Limb (tissue), 2 donors: ENCODE measurements at regions not wholly inside any gene's neighbourhood (a gene's known extent, or its start where the extent isn't known, plus 50 kb on each side); places are given as distances from the start of the nearest gene placed in this dataset.

Experiments
- DNase-seq, 2 donors: peaks; one replicate each; pipeline ENCODE4 v3.0.0-alpha.2; 2016; ENCODE audit errors: extremely low spot score in 2 of 2

DNA sequence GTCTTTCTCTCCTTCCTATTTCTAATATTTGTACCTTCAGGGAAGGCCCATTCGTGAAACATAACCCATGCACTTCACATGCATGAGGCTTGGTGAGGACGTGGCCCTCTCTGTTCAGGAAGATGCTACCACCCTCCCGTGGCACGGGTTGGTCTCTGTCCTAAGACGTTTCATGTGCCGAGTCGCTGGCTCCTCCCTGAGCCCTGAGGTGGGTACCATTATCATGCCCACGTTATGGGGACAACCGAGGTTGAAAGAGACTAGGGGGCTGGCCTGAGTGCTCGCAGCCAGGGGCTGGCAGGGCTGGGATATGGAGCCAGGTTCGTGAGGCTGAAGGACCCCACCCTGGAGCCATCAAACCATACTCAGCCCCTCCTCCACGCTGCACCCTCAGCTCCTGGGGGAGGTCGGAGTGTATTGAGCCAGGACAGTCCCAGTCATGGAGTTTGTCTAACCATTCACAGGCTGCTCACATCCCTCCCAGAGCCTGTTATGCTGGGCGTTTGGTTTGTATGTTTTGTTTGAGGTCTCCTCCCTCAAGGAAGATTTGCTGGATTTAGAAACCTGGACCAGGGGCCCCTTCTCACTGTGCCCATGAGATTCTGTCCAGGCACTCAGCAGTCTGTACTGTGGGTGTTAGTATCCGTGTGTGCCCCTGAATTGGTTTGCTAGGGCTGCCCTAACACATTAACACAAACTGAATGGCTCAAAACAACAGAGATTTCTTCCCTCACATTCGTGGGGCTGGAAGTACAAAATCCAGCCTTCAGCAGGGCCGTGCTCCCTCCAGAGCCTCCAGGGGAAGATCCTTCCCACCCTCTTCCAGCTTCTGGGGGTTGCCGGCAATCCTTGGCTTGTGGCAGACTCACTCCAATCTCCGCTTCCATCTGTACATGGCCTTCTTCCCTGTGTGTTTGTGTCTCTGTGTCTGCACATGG is 88.3 kb downstream of the ANKRD60 start:
- no peak for DNase-seq

DNA sequence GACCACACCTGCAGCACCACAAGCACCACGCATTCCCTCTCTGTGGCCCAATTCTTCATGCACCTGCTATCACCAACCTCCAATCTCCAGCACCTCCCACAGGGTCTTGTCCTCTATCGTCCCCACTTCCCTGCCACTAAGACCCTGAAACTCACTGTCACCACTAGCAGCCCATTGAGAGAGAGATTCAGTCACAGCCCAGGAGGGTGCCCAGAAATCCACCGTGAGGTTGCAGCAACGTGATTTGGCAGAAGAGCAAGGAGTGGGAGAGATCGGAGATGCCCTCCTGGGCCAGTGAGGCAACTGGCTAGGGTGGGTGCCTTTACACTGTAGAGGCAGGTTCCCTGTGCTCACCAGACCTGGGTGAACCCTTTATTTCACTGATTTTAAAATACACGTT is 90.1 kb downstream of the ANKRD60 start:
- DNase-seq = no peak

DNA sequence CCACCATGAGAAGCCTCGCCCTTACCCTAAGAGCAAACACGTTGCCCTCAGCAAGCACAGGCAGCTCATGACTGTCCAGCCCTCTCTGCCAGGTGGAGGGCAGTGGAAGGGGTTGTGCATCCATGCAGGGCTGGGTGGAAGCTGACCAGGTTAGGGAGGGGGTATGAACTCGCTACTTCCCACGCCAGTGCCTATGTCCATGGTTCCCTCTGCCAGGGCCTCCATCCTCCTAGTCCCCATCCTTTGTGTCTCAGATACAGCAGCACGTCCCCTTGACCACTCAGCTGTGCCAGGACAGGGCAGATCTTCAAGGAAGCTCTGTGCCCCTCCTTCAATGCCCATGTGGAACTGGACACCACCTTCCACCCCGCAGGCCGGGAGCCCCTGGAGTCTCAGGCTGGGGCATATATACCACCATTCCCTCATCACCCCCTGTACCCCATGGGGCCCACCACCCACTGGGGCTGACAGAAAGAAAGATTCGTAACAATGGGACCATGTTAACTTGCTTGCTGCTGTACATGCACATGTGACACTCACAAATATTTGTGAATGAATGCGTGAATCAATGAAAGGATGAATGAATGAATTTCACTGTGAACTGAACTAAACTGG is 90.7 kb downstream of the ANKRD60 start:
- DNase-seq = no peak

DNA sequence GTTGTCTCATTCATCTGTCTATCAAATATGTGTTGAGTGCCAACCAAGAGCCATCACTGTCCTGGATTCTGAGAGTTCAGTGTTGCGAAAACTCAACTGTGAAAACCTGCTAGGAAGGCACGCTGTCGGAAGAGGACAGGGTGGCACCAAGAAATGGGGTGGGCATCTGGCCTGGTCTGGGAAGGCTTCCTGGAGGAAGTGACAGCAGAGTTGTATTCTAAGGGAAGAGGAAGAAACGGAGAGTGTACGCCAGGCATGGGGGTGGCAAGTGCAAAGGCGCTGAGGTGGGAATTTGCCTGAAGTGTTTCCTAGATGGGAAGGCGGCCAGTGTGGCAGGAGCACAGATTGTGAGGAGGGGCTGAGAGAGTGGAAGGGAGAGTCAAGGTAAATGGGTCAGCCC is 91.2 kb downstream of the ANKRD60 start:
- no peak for DNase-seq

DNA sequence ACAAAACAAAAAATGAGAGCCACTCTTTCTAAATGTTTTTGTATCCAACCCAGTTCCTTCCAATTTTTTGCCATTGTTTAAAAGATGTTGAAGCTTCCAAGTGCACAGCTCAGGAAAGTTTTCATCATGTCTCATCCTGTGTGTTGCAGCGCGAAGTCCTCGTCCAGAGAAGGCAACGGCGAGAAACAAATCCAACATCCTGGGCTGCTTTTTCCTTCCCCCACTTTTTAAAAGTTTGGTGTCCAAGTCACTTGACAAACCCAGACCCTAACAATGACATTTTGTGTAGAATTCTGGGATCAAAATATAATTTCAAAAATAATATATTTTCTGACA is 92.3 kb downstream of the ANKRD60 start:
- no peak for DNase-seq

DNA sequence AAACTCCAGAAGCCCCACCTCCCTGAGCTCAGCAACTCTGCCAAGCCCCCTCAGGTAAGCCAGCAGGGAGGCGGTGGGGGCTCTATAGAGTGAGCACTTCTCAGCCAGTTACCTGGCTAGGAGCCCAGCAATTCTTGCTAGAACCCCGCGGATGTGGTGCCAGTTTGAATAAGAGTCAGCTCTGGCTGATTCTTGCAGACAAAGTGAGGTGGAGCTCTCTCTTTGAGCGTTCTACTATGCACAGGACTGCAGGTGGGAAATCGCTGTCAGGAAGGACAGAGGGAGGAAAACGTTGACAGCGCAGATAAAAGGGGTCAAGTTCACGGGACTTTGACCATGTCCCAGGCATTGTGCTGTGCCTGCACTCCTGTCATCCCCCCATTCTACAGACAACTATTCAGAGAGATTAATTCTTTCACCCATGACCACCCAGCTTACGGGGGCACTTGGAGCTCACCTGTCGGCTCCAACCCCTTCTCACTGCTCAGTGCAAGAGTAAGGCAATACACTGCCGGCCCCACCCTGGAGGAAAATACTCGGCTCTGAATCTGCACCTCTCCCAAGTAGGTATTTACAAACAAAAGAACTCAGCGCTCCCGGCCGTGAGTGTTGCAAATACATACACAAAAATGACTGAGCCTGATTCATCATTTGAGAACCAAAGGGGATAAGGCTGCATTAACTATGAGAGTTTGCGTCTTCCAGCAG is 92.9 kb downstream of the ANKRD60 start:
- DNase-seq = no peak

DNA sequence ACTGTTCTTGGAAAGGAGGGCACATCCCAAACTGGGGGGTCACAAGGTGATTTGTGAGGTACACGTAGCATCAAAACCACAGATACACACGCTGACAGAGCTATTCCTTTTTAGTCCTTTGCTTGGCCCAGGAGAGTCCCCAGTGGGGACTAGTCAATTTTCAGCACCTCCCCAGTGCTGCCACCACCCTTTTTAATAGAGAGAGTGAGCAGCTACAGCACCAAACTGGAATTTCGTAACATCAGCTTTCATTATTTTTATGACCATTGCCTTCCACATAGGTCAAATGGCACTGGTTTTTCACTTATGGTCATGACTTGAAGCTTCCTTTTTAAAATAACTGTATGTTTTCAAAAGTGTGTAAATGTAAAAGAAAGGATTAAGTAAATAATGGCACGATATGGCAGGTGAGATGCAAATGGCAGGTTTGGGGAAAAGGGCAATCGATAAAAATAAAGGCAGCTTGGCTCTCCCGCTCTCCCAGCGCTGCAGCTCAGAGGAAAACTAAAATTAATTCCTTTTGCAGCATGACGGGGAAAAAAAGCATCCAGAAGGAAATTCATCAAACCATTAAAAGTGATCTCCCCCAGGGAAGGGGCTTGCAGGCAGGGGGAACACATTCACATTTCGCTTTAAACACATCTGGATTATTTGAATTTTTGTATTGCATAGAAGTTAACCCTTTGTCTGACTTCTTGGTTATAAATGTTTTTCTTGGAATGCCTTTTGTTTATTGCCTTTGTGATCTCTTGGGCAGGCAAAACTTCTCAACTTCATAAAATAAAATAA is 95.2 kb downstream of the ANKRD60 start:
- DNase-seq = peak in 1 of 2 donors; percentile 82

DNA sequence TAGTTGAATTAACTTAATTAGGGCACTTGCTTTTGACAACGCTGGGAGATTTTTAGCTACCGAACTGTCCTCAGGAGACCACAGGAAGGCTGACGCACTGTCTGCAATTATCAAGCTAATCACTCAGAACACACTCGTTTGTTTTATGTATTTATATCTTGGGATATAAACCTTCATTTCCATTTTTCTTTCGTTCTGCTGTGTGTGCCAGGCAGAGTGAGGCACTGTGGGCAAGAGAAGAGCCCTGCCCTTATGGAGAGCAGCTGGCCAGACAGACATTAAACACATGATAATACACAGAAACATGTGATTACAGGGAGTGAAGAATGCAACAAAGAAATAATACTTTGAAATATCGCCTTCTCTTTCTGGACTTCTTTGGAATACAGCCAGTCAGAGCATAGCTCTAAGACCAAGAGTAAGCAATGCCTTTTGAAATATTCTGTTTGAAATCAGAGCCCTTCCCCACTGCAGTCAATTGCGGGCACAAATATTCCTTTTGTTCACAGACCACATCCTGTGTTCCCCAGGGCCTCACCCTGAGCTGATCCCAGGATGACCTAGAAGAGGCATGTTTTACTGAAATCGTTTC is 96.8 kb downstream of the ANKRD60 start:
- DNase-seq = no peak

DNA sequence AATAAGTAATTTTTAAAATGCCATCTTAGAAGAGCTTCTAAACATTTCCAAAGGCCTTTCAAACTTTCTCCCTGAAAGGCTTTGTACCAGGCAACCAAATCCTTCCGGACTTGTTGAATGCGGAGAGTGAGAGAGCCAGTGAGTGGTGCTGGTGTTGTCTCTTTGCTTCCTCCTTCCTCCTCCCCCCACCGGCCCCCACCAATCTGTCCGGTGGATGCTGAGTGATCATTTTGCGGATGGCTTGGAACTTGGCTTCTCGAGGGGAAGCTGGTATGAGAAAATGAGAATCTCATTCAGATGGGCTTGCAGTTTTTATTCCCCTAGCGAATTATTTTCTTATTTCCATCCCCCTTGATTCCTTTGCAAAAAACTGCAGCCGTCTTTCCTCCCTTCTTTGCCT is 97.3 kb downstream of the ANKRD60 start:
- no peak for DNase-seq

DNA sequence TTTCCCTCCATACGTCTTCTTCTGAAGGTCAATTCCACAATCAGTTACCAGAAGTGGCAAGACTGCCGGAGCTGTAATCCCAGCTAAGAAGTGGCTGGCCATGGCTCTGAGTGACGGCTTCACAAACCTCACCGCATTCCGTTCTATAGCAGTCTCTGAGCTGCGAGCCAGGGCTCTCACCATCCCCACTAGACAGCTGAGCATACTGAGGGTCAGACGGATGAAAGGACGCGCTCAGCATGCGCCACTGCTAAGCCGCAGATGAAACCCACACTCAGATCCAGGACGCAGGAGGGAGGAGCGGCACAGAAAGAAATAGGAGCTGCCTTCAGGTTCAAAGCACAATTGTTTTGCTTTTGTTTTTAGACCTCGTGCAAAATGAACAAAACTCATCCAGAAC is 97.9 kb downstream of the ANKRD60 start:
- no peak for DNase-seq

DNA sequence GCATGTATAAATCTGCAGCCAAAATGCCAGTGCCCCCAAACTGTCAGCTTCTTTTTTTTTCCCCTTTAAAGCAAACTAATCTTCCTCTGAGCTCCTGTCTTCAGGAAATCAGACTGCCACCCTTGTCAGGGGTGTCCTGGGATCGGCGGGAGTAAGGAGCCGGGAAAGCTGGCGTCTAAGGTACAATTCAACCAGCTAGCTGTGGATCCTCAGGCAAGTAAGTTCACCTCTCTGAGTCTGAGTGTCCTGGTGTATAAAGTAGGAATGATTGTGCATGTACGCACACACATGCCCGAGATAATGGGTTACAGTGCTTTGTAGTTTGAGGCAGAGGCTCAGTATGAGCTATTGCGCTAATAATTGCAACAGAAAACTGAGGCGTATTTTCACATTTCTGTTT is 98.3 kb downstream of the ANKRD60 start:
- DNase-seq = no peak

DNA sequence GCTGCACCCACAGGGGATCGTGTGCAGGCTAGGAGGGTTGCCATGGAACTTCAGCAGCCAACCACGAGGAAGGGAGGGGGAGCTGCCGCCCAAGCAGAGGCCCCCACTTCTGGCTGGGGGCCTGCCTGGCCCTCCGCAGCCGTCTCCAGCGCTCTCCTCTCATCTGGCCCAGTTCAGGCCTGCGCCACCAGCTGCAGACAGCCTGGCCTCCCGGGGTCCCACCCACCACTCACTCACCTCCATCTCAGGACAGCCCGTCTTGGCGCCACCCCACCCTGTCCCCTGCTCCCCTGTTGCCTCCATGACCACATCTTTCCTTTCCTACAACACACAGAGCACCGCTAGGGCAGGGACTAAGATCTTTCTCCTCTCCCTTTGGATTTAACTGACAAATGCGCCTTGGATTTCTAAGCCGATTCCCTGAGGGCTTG is 98.7 kb downstream of the ANKRD60 start:
- DNase-seq = peak in 1 of 2 donors; percentile 57

DNA sequence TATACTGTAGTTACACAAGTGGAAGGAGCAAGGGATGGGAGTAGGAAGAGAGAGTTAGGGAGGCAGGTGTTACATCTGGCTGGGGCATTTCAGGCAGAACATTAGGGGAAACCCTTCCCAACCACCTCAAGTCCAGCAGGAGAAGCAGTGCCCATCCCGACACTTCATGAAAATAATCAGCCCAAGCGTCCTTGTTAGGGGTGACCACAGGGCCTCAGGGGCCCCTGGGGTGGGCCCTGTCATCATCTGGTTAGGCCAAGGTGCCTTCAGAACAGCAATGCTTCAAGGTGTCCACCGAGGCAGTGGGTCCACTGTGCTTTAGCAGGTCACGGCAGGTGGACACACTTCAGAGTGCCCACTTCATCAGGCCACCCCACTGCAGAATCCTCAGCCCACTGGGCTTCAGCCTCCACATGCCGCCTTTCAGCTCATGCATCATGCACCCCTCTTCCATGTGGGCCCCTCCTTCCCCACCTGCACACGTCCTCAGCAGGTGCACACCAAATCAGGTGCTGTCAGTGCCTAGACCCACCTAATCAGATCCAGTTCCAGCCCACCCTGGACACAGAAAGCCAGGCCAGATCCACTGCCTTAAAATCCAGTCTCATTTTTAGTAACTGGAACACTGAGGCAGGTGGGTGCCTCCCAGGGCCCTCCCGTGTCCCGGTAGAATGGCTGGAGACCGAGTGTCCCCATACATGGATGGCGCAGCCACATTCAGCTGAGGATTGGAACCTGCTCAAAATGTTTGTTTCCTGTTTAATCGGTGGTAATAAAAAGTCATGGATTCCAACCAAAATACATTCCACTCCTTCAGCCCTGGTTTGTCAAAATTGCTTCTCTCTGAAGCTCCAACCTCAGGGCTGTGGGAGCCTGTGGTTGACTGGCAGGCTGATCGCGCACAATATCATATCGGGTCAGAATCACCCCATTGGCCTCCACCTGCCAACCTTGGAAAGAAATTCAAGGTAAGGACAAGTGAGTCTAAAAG is 99.5 kb downstream of the ANKRD60 start:
- DNase-seq = no peak

DNA sequence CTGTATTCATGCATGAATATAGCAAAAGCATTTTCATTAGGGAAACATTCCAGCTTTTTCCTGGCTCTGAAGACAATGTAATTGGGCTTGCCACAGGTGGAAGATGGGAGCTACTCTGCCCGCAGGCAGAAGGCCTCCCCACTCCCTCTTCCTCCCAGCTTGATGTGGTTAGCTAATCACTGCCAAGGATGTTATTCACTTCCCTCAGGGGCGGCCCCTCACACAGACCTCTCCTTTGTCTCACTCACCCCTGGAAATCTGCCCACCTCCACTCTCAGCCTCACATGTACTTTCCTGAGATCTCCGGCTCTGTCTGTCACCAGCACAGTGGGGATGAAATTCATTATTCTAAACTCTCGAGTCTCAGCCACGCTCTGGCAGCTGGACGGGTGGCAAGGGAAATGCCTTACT is 100.7 kb downstream of the ANKRD60 start:
- DNase-seq = peak in 1 of 2 donors; percentile 52

DNA sequence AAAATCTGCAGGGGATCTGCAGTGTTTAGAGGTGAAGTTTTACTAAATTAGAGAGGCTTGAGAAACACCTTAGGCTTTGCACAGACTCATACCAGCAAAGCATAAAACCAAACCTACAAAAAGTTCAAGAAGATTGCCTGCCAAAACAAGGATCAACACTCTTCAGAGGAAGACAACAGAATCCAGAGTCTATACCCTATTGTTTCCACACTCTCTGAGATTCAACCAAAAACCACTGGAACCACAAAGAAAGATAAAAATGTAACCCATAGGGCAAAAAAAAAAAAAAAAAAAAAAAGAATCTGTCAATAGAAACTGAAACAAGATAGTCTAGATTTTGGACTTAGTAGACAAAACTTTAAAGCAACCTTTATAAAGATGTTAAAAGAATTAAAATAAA is 102.7 kb downstream of the ANKRD60 start:
- DNase-seq = no peak

DNA sequence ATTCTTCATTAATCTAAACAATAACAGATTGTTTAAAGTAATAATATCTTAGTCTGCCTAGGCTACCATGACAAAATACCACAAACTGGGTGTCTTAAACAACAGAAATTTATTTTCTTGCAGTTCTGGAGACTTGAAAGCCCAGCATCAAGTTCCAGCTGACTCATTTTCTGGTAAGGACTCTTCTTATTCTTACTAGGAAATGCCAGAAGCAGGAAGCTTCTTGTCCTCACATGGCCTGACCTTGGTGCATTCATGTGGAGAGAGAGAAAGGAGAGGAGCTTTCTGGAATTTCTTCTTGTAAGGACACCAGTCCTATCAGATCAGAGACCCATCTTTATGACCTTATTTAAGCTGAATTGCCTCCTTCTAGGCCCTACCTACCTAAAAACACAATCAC is 110.5 kb downstream of the ANKRD60 start:
- no peak for DNase-seq

DNA sequence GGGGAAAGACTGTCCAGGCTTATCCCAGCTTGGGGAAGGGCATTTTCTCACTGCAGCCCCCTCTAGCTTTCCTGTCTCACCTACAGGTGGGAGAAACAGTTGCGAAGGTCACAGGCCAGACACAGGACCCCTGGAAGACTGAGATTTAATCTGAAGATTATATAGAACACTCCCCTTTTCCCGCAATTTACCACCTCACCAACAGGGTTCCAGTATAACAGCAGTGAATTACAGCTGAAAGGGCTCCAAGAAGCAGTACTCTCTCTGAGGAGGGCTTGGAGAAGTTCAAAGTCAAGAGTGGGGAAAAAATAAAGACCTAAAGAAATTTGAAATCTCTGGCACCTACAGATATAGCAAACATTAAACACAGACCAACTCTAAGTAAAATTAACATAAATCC is 111.9 kb downstream of the ANKRD60 start:
- DNase-seq = no peak

DNA sequence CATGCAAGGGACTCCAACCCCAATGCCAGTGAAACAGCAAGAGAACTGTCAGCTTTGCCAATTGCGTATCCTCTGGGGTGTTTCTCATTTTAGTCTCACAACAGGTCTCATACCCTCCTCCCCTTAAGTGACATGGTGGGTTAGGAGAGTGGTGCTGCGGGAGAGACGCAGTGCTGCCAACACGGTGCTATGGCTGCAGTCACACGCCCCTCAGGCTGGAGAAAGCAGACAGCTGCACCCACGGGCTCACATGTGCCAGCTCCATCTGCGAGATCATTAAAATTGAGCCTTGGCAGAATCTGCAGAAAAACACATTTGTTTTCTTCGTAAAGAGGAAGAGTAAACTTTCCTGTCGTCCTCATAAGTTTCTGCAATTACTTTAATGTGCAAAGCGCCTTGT is 114.7 kb downstream of the ANKRD60 start:
- DNase-seq = no peak

DNA sequence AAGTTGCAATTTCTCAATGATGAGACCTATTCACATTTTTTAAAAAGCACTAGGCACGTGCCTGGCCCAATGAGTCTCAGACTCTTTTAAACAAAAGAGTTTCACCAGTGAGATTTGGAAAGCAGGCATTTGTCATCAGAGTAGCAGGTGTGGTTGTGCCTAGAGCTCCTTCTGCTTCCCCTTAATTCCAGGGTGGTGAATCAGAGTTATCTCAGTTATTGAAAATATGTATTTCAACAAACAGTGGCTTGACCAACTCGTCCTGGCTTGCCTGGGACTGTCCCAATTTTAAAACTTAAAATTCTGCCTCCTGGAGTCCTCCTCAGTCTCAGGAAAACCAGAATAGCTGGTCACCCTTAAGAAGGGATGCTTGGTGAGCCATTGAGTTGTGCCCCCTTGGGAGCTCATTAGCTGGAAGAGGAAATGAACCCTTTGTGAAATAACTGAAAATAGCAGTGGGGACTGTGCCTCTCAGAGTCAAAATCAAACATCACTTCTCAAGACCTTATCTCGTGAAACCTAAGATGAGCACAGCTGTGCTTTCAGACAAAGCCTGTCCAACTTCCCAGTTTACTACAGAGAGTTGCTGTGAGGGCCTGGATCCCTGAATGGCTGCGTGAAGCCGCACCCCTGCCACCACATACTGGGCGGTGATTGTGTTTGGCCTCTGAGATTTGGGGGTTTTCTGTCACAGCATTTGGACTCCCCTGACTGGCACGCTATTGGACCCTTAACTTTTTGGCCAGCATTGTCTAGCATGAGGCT is 116.3 kb downstream of the ANKRD60 start:
- no peak for DNase-seq
